Left lung (tissue), 4 donors: ENCODE measurements at regions not wholly inside any gene's neighbourhood (a gene's known extent, or its start where the extent isn't known, plus 50 kb on each side); places are given as distances from the start of the nearest gene placed in this dataset.
A peak's percentile ranks its signal among the peaks of the same experiment; 100 is the strongest.

Experiments
- ATAC-seq: fragments of 200-7000 bp; cut with Tn5 transposase; one replicate; pipeline ENCODE4 v1.9.1; 2020; ENCODE audit warnings: moderate library complexity
- DNase-seq, 4 donors: peaks; one replicate each; pipeline ENCODE4 v3.0.0-alpha.2; 2013 to 2020
- H3K27ac ChIP-seq, 2 donors: fragments of 200-600 bp; sonication (generic) in 1 of 2; one replicate each; pipeline versions ENCODE4 v1.5.0 to v1.8.0; 2020 to 2021
- H3K27me3 ChIP-seq, 2 donors: fragments of 200-600 bp; sonication (generic) in 1 of 2; one replicate each; pipeline versions ENCODE4 v1.5.0 to v1.8.0; 2020 to 2021
- H3K36me3 ChIP-seq, 2 donors: fragments of 200-600 bp; sonication (generic) in 1 of 2; one replicate each; pipeline versions ENCODE4 v1.5.0 to v1.8.0; 2020 to 2021
- H3K4me1 ChIP-seq, 2 donors: fragments of 200-600 bp; one replicate each; pipeline ENCODE4 v1.8.0; 2021
- H3K4me3 ChIP-seq, 2 donors: fragments of 200-600 bp; sonication (generic) in 1 of 2; one replicate each; pipeline versions ENCODE4 v1.5.0 to v1.8.0; 2020 to 2021; ENCODE audit warnings: mild to moderate bottlenecking in 1 of 2
- H3K9me3 ChIP-seq, 2 donors: fragments of 200-600 bp; sonication (generic) in 1 of 2; one replicate each; pipeline versions ENCODE4 v1.5.0 to v1.8.0; 2020 to 2021
- CTCF ChIP-seq, 2 donors: fragments of 200-600 bp; sonication (generic) in 1 of 2; IDR thresholded peaks; one replicate each; pipeline versions ENCODE4 v1.5.0 to v1.8.0; 2021; ENCODE audit warnings: antibody characterized with exemption in 2 of 2
- intact Hi-C, 2 donors: fragments of 100-400 bp; cut with DNase I; formaldehyde crosslinking; loops; one replicate each; pipeline versions ENCODE4 v1.11.2 to v1.14.2; 2022
- donor health status: DM: no; HTN: yes; CAD: no.
- donor health status: DM: no; HTN: no; CAD: no.

- ATAC-seq (no peak), DNase-seq (peak in 1 of 4 donors; percentile 19)
- Histone ChIP-seq H3K27ac (no peak overlapping the region), H3K4me1 (no peaks in the 10 kb centered on the region), H3K36me3 (no peaks in the 10 kb centered on the region), H3K27me3 (no peaks in the 10 kb centered on the region), H3K4me3 (no peak overlapping the region), H3K9me3 (peaks cover 0 to 7% of the 10 kb centered on the region in 2 donors)
- no peak for TF ChIP-seq CTCF (IDR thresholded peaks at IDR 0.05)
- intact Hi-C loops, result no loop called here
Observed at GRCh38 chr2:187208199-187208785, 239.8 kb downstream of the CALCRL start.

GRCh38 chr2:187207126-187207525 lies 240.9 kb downstream of the CALCRL start:
- H3K4me3 ChIP-seq, result no peak overlapping the region
- peaks cover 0 to 7% of the 10 kb centered on the region in 2 donors for H3K9me3 ChIP-seq
- DNase-seq (no peak), ATAC-seq (no peak)
- no peak overlapping the region for H3K27ac ChIP-seq
- intact Hi-C loops, result no loop called here
- H3K27me3 ChIP-seq, result no peaks in the 10 kb centered on the region
- no peaks in the 10 kb centered on the region for H3K4me1 ChIP-seq
- H3K36me3 ChIP-seq, result no peaks in the 10 kb centered on the region
- TF ChIP-seq CTCF (IDR thresholded peaks at IDR 0.05), result no peak

GRCh38 chr2:187206471-187206870 lies 241.6 kb downstream of the CALCRL start:
- DNase-seq (no peak), ATAC-seq (no peak)
- TF ChIP-seq CTCF (IDR thresholded peaks at IDR 0.05), result no peak
- Histone ChIP-seq H3K4me1 (no peaks in the 10 kb centered on the region), H3K27ac (peak overlapping the region in 1 of 2 donors; percentile 25), H3K4me3 (no peak overlapping the region), H3K36me3 (no peaks in the 10 kb centered on the region), H3K27me3 (no peaks in the 10 kb centered on the region), H3K9me3 (peaks cover 0 to 6% of the 10 kb centered on the region in 2 donors)
- intact Hi-C loops, result no loop called here

GRCh38 chr2:187206071-187206470 lies 242.0 kb downstream of the CALCRL start:
- peak overlapping the region in 1 of 2 donors; percentile 25 for H3K27ac ChIP-seq
- H3K4me1 ChIP-seq, result no peaks in the 10 kb centered on the region
- no peak for ATAC-seq
- H3K27me3 ChIP-seq, result no peaks in the 10 kb centered on the region
- intact Hi-C loops, result no loop called here
- no peak for DNase-seq
- no peaks in the 10 kb centered on the region for H3K36me3 ChIP-seq
- H3K9me3 ChIP-seq, result peaks cover 0 to 2% of the 10 kb centered on the region in 2 donors
- TF ChIP-seq CTCF (IDR thresholded peaks at IDR 0.05), result no peak
- H3K4me3 ChIP-seq, result no peak overlapping the region

GRCh38 chr2:187198136-187198535 lies 249.9 kb downstream of the CALCRL start:
- H3K4me3 ChIP-seq, result no peak overlapping the region
- H3K9me3 ChIP-seq, result no peaks in the 10 kb centered on the region
- intact Hi-C loops, result no loop called here
- TF ChIP-seq CTCF (IDR thresholded peaks at IDR 0.05), result no peak
- no peaks in the 10 kb centered on the region for H3K4me1 ChIP-seq
- H3K36me3 ChIP-seq, result no peaks in the 10 kb centered on the region
- no peak overlapping the region for H3K27ac ChIP-seq
- ATAC-seq, result no peak
- H3K27me3 ChIP-seq, result no peaks in the 10 kb centered on the region
- DNase-seq, result no peak
